ENCODE measurements at regions not wholly inside any gene's neighbourhood (a gene's known extent, or its start where the extent isn't known, plus 50 kb on each side); places are given as distances from the start of the nearest gene placed in this dataset.

DNA sequence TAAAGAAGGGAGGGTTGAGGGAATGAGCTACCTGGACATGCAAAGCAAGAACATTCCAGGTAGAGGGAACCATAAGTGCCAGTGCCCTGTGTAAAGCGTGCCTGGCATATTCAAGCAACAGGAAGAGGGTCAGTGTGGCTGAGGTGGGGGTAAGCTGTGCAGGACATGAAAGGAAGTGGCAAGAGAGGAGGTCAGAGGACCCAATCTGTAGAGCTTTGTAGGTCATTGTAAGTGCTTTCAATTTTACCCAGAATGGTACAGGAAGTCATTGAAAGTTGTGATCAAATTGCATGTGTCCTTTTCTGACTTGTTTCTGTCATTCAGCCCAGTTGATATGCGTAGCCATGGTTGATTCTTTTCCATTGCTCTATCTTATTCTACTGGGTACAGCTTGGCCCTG is 156.6 kb downstream of the NOC3L start:
- WGBS, 4 donors: 43 to 77% (median 68%) methylated on average over 2 of the region's 2 CpGs
- no peaks in the 10 kb centered on the region for H3K27me3 ChIP-seq
- DNase-seq (no peak), ATAC-seq (no peak)
- H3K4me1 ChIP-seq: peaks cover 0 to 40% (median 20%) of the 10 kb centered on the region in 12 donors
- no peak overlapping the region for H3K27ac ChIP-seq
- no peak overlapping the region for H3K4me3 ChIP-seq
- peaks cover 0 to 12% (median 0%) of the 10 kb centered on the region in 12 donors for H3K9me3 ChIP-seq
- intact Hi-C loops (cut with DNase I): no loop called here
- H3K36me3 ChIP-seq: no peaks in the 10 kb centered on the region
- TF ChIP-seq POLR2A (IDR thresholded peaks at IDR 0.05) (no peak), CTCF (IDR thresholded peaks at IDR 0.05) (no peak)

DNA sequence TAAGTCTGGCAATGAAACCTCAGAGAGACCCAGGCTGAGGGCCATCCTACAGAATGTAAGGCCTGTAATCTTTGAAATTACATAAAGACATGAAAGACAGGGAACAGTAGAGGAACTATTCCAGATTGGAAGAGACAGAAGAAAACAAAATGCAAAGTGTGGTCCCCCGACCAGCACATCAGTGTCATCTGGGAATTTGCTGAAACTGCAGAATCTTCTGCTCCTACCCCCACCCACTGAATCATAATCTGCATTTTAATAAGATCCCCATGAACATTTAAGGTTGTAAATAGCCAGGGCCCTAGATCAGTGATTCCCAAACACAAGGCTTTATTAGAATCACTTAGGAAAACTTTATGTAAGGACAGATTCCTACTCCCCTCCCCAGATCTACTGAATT is 154.4 kb downstream of the NOC3L start:
- 85 to 95% (median 90%) methylated on average over 1 of the region's 1 CpG for WGBS, 4 donors
- Histone ChIP-seq H3K27ac (no peak overlapping the region), H3K4me3 (no peak overlapping the region), H3K36me3 (no peaks in the 10 kb centered on the region), H3K9me3 (peaks cover 0 to 12% (median 0%) of the 10 kb centered on the region in 12 donors), H3K4me1 (peaks cover 0 to 45% (median 23%) of the 10 kb centered on the region in 12 donors), H3K27me3 (no peaks in the 10 kb centered on the region)
- intact Hi-C loops (cut with DNase I): no loop called here
- no peak for DNase-seq
- ATAC-seq: no peak
- no peak for TF ChIP-seq POLR2A (IDR thresholded peaks at IDR 0.05)
- no peak for TF ChIP-seq CTCF (IDR thresholded peaks at IDR 0.05)

DNA sequence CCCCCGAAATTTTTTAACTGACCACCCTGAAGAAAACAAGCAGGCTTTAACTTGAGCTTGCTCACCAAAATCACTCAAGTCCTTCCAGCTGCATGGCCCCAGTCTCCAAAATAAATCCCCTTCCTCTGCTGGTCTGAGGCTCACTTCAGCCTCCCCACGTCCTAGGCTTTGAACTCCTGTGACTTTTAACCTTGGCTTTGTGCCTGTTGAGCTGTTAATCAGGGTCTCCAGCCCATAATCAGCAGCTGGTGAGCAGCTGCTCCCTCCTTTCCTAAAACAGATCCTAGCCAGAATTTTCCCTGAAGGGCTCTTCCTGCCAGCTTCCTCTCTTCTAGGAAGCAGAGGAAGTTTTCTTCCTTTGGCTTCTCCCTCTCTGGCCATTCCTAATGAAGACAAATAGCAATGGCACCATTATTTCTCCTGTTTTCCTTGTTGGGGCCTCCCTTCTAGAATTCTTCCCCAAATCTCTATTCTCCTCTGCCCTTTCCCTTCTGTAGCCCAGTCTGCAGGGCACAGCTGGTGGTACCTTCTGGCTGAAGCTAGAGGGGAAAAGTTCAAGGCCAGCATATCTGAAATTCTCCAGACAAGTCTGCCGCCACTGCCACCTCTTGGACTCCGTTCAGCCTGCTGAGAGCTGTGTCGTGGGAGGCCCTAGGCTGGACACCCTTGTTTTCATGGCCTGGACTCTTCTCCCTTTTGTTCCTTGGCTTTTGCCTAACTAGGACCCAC is 152.1 kb downstream of the NOC3L start:
- ATAC-seq (peak in 3 of 4 donors; percentile 36 to 54 (median 52)), DNase-seq (peak in 2 of 5 donors; percentile 43 to 53)
- Histone ChIP-seq H3K27ac (peak overlapping the region in 10 of 12 donors; percentile 17 to 62 (median 40)), H3K9me3 (peaks cover 0 to 12% (median 0%) of the 10 kb centered on the region in 12 donors), H3K36me3 (no peaks in the 10 kb centered on the region), H3K27me3 (no peaks in the 10 kb centered on the region), H3K4me3 (no peak overlapping the region), H3K4me1 (peaks cover 0 to 52% (median 29%) of the 10 kb centered on the region in 12 donors)
- no peak for TF ChIP-seq POLR2A (IDR thresholded peaks at IDR 0.05)
- peak in 1 of 12 donors; percentile 9 for TF ChIP-seq CTCF (IDR thresholded peaks at IDR 0.05)
- 25 to 45% (median 33%) methylated on average over 5 of the region's 5 CpGs for WGBS, 4 donors
- intact Hi-C loops (cut with DNase I): loop anchor here in 2 of 10 donors (10.0 kb wide), 2 partner anchors 126 to 216 kb away; partner anchors contain the start of gene PLCE1 (in 1 of the 2)

GRCh38 chr10:94211169-94211510 is 151.6 kb downstream of the NOC3L start:
- H3K36me3 ChIP-seq: no peaks in the 10 kb centered on the region
- TF ChIP-seq POLR2A (IDR thresholded peaks at IDR 0.05) (no peak), CTCF (IDR thresholded peaks at IDR 0.05) (no peak)
- H3K4me1 ChIP-seq: peaks cover 0 to 49% (median 28%) of the 10 kb centered on the region in 12 donors
- peak in 2 of 4 donors; percentile 11 to 19 for ATAC-seq
- DNase-seq: no peak
- H3K4me3 ChIP-seq: no peak overlapping the region
- peaks cover 0 to 12% (median 0%) of the 10 kb centered on the region in 12 donors for H3K9me3 ChIP-seq
- 38 to 76% (median 50%) methylated on average over 1 of the region's 1 CpG for WGBS, 4 donors
- intact Hi-C loops (cut with DNase I): loop anchor here in 2 of 10 donors (10.0 kb wide), 2 partner anchors 126 to 216 kb away; partner anchors contain the start of gene PLCE1 (in 1 of the 2)
- no peaks in the 10 kb centered on the region for H3K27me3 ChIP-seq
- H3K27ac ChIP-seq: peak overlapping the region in 10 of 12 donors; percentile 17 to 62 (median 38)

Measured in heart left ventricle (tissue), 16 donors.